SK-N-SH treated with all-trans-retinoic acid at 6 μM for 48 hours (cell line): ENCODE measurements at regions not wholly inside any gene's neighbourhood (a gene's known extent, or its start where the extent isn't known, plus 50 kb on each side); places are given as distances from the start of the nearest gene placed in this dataset.
A peak's percentile ranks its signal among the peaks of the same experiment; 100 is the strongest.

ENCODE experiments used
- ATAC-seq: fragments of 200-7000 bp; cut with Tn5 transposase; 3 replicates; pipeline ENCODE4 v1.9.1; 2020; ENCODE audit warnings: mild to moderate bottlenecking, moderate library complexity
- ARNTL ChIP-seq: fragments of 450-650 bp; formaldehyde crosslinking; IDR thresholded peaks from 2 replicates; pipeline ENCODE4 v1.5.0; 2020; ENCODE audit warnings: low read depth, mild to moderate bottlenecking, moderate library complexity, borderline replicate concordance
- CSDC2 ChIP-seq: fragments of 250-450 bp; sonication (Bioruptor Pico); IDR thresholded peaks from 2 replicates; pipeline ENCODE4 v1.5.0; 2020; ENCODE audit warnings: mild to moderate bottlenecking, moderate library complexity
- ESRRG ChIP-seq: fragments of 250-450 bp; sonication (Bioruptor Pico); IDR thresholded peaks from 2 replicates; pipeline ENCODE4 v1.6.1; 2021; ENCODE audit warnings: mild to moderate bottlenecking
- ISL1 ChIP-seq: fragments of 250-450 bp; sonication (Bioruptor Pico); IDR thresholded peaks from 2 replicates; pipeline ENCODE4 v2.1.2; 2022; ENCODE audit warnings: mild to moderate bottlenecking, moderate library complexity
- OSR1 ChIP-seq: fragments of 250-450 bp; sonication (Bioruptor Pico); IDR thresholded peaks from 2 replicates; pipeline ENCODE4 v1.8.0; 2022; ENCODE audit warnings: moderate library complexity, mild to moderate bottlenecking, inconsistent platforms
- POU6F1 ChIP-seq: fragments of 250-450 bp; sonication (Bioruptor Pico); IDR thresholded peaks from 2 replicates; pipeline ENCODE4 v1.8.0; 2021; ENCODE audit warnings: low read depth, mild to moderate bottlenecking, moderate library complexity, borderline replicate concordance
- PPARA ChIP-seq: fragments of 250-450 bp; sonication (Bioruptor Pico); IDR thresholded peaks from 2 replicates; pipeline ENCODE4 v1.5.0; 2020; ENCODE audit warnings: mild to moderate bottlenecking, borderline replicate concordance
- RARB ChIP-seq: fragments of 250-450 bp; sonication (Bioruptor Pico); IDR thresholded peaks from 2 replicates; pipeline ENCODE4 v1.8.0; 2021; ENCODE audit warnings: mild to moderate bottlenecking, moderate library complexity
- TCF4 ChIP-seq: fragments of 250-450 bp; sonication (Bioruptor Pico); IDR thresholded peaks from 2 replicates; pipeline ENCODE4 v1.8.0; 2021; ENCODE audit warnings: mild to moderate bottlenecking, moderate library complexity, borderline replicate concordance
- TSHZ2 ChIP-seq: fragments of 250-450 bp; sonication (Bioruptor Pico); IDR thresholded peaks from 2 replicates; pipeline ENCODE4 v1.5.0; 2020; ENCODE audit warnings: mild to moderate bottlenecking, moderate library complexity
- ZC3H10 ChIP-seq: fragments of 250-450 bp; sonication (Bioruptor Pico); IDR thresholded peaks from 2 replicates; pipeline ENCODE4 v1.5.1; 2021; ENCODE audit warnings: mild to moderate bottlenecking, moderate library complexity
- ZFP3 ChIP-seq: fragments of 250-450 bp; sonication (Bioruptor Pico); IDR thresholded peaks from 2 replicates; pipeline ENCODE4 v1.5.0; 2020; ENCODE audit warnings: mild to moderate bottlenecking, moderate library complexity
- ZFP30 ChIP-seq: fragments of 450-650 bp; formaldehyde crosslinking; IDR thresholded peaks from 2 replicates; pipeline ENCODE4 v1.5.0; 2022; ENCODE audit warnings: mild to moderate bottlenecking, moderate library complexity
- ZNF565 ChIP-seq: fragments of 450-650 bp; formaldehyde crosslinking; conservative IDR thresholded peaks from 2 replicates; pipeline ENCODE4 v1.5.0; 2020; ENCODE audit warnings: low read depth, mild to moderate bottlenecking, moderate library complexity
- ZNF70 ChIP-seq: fragments of 450-650 bp; formaldehyde crosslinking; IDR thresholded peaks from 2 replicates; pipeline ENCODE4 v1.5.0; 2020; ENCODE audit warnings: mild to moderate bottlenecking, moderate library complexity
- ZNF8 ChIP-seq: fragments of 450-650 bp; formaldehyde crosslinking; IDR thresholded peaks from 2 replicates; pipeline ENCODE4 v1.5.0; 2020; ENCODE audit warnings: mild to moderate bottlenecking, moderate library complexity
- TF ChIP-seq, protein P1 (sequence below): fragments of 250-450 bp; sonication (Bioruptor Pico); IDR thresholded peaks from 2 replicates; pipeline ENCODE4 v1.8.0; 2020; ENCODE audit warnings: mild to moderate bottlenecking, moderate library complexity, borderline replicate concordance
- TF ChIP-seq, protein P2 (sequence below): fragments of 250-450 bp; sonication (Bioruptor Pico); IDR thresholded peaks from 2 replicates; pipeline ENCODE4 v1.5.1; 2020; ENCODE audit warnings: low read depth, mild to moderate bottlenecking, moderate library complexity
- TF ChIP-seq, protein P3 (sequence below): fragments of 250-450 bp; sonication (Bioruptor Pico); IDR thresholded peaks from 2 replicates; pipeline ENCODE4 v1.5.1; 2021; ENCODE audit warnings: mild to moderate bottlenecking, moderate library complexity

DNA sequence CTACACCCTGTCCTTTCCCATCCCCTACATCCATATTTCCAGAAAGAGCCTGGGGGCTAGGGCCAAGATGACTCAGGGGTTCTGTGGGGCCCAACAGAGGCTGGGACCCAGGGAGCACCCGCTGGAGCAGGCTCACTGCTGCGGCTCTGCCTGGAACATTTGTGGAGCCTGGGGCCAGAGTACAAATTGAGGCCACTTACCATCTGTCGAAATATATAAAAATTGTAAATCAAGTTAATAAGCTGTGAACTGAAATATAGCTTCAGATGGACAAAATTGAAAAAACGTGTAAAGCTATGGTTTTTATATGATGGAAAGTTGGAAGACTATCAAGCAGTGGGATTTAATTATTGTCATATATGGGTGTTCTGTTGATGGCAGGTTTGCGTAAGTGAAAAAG is 82.9 kb upstream of the ATXN1 start:
- peak; percentile 40; the same call in 1 of the 3 replicates for ATAC-seq

GRCh38 chr6:16842676-16843075 is 81.4 kb upstream of the ATXN1 start:
- TF ChIP-seq POU6F1 (CRISPR knock-in tag) (no peak), TCF4 (CRISPR knock-in tag) (no peak), ZNF8 (no peak), CSDC2 (CRISPR knock-in tag) (no peak), ISL1 (CRISPR knock-in tag) (no peak), RARB (CRISPR knock-in tag) (no peak), ZC3H10 (CRISPR knock-in tag) (no peak), ZFP3 (CRISPR knock-in tag) (no peak), OSR1 (CRISPR knock-in tag) (no peak), ZFP30 (CRISPR knock-in tag) (no peak), ZNF565 (CRISPR knock-in tag) (no peak), ARNTL (no peak)
- TF ChIP-seq, protein P1, sequence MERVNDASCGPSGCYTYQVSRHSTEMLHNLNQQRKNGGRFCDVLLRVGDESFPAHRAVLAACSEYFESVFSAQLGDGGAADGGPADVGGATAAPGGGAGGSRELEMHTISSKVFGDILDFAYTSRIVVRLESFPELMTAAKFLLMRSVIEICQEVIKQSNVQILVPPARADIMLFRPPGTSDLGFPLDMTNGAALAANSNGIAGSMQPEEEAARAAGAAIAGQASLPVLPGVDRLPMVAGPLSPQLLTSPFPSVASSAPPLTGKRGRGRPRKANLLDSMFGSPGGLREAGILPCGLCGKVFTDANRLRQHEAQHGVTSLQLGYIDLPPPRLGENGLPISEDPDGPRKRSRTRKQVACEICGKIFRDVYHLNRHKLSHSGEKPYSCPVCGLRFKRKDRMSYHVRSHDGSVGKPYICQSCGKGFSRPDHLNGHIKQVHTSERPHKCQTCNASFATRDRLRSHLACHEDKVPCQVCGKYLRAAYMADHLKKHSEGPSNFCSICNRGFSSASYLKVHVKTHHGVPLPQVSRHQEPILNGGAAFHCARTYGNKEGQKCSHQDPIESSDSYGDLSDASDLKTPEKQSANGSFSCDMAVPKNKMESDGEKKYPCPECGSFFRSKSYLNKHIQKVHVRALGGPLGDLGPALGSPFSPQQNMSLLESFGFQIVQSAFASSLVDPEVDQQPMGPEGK: no peak
- TF ChIP-seq, protein P2, sequence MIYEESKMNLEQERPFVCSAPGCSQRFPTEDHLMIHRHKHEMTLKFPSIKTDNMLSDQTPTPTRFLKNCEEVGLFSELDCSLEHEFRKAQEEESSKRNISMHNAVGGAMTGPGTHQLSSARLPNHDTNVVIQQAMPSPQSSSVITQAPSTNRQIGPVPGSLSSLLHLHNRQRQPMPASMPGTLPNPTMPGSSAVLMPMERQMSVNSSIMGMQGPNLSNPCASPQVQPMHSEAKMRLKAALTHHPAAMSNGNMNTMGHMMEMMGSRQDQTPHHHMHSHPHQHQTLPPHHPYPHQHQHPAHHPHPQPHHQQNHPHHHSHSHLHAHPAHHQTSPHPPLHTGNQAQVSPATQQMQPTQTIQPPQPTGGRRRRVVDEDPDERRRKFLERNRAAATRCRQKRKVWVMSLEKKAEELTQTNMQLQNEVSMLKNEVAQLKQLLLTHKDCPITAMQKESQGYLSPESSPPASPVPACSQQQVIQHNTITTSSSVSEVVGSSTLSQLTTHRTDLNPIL (CRISPR knock-in tag): no peak
- TF ChIP-seq, protein P3, sequence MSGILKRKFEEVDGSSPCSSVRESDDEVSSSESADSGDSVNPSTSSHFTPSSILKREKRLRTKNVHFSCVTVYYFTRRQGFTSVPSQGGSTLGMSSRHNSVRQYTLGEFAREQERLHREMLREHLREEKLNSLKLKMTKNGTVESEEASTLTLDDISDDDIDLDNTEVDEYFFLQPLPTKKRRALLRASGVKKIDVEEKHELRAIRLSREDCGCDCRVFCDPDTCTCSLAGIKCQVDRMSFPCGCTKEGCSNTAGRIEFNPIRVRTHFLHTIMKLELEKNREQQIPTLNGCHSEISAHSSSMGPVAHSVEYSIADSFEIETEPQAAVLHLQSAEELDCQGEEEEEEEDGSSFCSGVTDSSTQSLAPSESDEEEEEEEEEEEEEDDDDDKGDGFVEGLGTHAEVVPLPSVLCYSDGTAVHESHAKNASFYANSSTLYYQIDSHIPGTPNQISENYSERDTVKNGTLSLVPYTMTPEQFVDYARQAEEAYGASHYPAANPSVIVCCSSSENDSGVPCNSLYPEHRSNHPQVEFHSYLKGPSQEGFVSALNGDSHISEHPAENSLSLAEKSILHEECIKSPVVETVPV (CRISPR knock-in tag): no peak
- no peak for ATAC-seq

More for the DNA sequence above, 82.9 kb upstream of the ATXN1 start:
- TF ChIP-seq ESRRG (no peak), TCF4 (CRISPR knock-in tag) (peak; percentile 86; the same call in 1 of the 2 replicates), TSHZ2 (CRISPR knock-in tag) (peak; percentile 73; the same call in 1 of the 2 replicates), RARB (CRISPR knock-in tag) (no peak), ZNF565 (CRISPR knock-in tag) (no peak), PPARA (CRISPR knock-in tag) (no peak), POU6F1 (CRISPR knock-in tag) (no peak), ZNF70 (no peak)

GRCh38 chr6:16841241-16841640 is 80.0 kb upstream of the ATXN1 start:
- TF ChIP-seq TSHZ2 (CRISPR knock-in tag) (no peak), OSR1 (CRISPR knock-in tag) (no peak), ESRRG (no peak)
- ATAC-seq: no peak
